ENCODE measurements at regions not wholly inside any gene's neighbourhood (a gene's known extent, or its start where the extent isn't known, plus 50 kb on each side); places are given as distances from the start of the nearest gene placed in this dataset.

DNA sequence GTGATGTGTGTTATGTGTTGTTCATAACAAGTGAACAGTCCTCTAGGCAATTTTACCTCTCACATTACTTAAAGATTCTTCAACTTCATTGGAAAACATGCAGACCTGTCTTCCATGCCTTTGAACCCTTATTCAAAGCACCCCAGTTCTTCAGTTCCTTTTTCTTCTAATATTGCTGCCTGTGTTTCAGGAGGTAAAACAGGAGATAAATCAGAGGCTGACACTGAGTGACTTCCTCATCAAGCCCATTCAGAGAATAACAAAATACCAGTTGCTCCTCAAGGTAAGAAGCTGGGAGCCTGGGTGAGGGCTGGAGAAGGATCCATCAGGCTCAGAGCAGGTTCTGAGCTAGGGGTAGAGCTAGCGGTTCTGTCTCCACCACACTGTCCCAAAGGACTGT, 71.1 kb upstream of the UMPS start:
- Histone ChIP-seq H3K36me3 (ENCODE audit: low read length) (no peaks in the 10 kb centered on the region), H3K79me2 (ENCODE audit: insufficient read depth, low read length) (no peaks in the 10 kb centered on the region), H3K4me3 (ENCODE audit: insufficient read depth, low read length, poor library complexity, severe bottlenecking) (no peak overlapping the region), H2AFZ (ENCODE audit: low read depth, low read length, severe bottlenecking) (no peak overlapping the region), H3K9me3 (ENCODE audit: insufficient read depth, low read length) (no peaks in the 10 kb centered on the region), H3K9ac (ENCODE audit: low read length) (no peak overlapping the region), H3K27ac (ENCODE audit: low read depth, low read length) (no peak overlapping the region), H3K9me2 (replicated peaks; ENCODE audit: insufficient read depth, low read length) (no peaks in the 10 kb centered on the region), H3K4me2 (ENCODE audit: low read depth, low read length, poor library complexity, severe bottlenecking) (no peak overlapping the region), H3F3A (ENCODE audit: insufficient read depth) (no peaks in the 10 kb centered on the region), H3K27me3 (ENCODE audit: low read length) (no peaks in the 10 kb centered on the region), H4K20me1 (ENCODE audit: low read depth, low read length) (no peaks in the 10 kb centered on the region)
- TF ChIP-seq EZH2phosphoT487 (conservative IDR thresholded peaks at IDR 0.05; ENCODE audit: low read length) (no peak), CTCF (IDR thresholded peaks at IDR 0.05; ENCODE audit: insufficient read depth, low read length, poor library complexity, severe bottlenecking) (no peak)

DNA sequence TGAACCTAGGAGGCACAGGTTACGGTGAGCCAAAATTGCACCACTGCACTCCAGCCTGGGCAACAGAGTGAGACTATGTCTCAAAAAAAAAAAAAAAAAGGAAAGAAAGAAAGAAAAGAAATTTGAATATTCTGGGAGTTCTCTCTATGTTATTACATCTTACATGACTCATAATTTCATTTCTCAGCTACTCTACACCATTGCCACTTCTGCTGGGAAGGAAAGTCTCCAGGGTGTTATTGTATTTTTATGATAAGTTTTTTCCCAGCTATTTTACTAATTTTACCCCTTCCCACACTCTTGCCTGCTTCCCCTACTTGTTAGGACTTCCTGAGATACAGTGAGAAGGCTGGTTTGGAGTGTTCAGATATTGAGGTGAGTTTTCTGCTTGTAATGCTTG, 69.7 kb upstream of the UMPS start:
- Histone ChIP-seq H3K27ac (ENCODE audit: low read depth, low read length) (no peak overlapping the region), H4K20me1 (ENCODE audit: low read depth, low read length) (no peaks in the 10 kb centered on the region), H3K4me2 (ENCODE audit: low read depth, low read length, poor library complexity, severe bottlenecking) (no peak overlapping the region), H3K27me3 (ENCODE audit: low read length) (no peaks in the 10 kb centered on the region), H3K9me3 (ENCODE audit: insufficient read depth, low read length) (no peaks in the 10 kb centered on the region), H3K4me3 (ENCODE audit: insufficient read depth, low read length, poor library complexity, severe bottlenecking) (no peak overlapping the region), H3K36me3 (ENCODE audit: low read length) (no peaks in the 10 kb centered on the region), H3K9ac (ENCODE audit: low read length) (no peak overlapping the region), H3K79me2 (ENCODE audit: insufficient read depth, low read length) (no peaks in the 10 kb centered on the region), H3K9me2 (replicated peaks; ENCODE audit: insufficient read depth, low read length) (no peaks in the 10 kb centered on the region), H3F3A (ENCODE audit: insufficient read depth) (no peaks in the 10 kb centered on the region), H2AFZ (ENCODE audit: low read depth, low read length, severe bottlenecking) (no peak overlapping the region)
- no peak for TF ChIP-seq EZH2phosphoT487 (conservative IDR thresholded peaks at IDR 0.05; ENCODE audit: low read length)
- TF ChIP-seq CTCF (IDR thresholded peaks at IDR 0.05; ENCODE audit: insufficient read depth, low read length, poor library complexity, severe bottlenecking), result no peak

GRCh38 chr3:124663690-124664089, 66.6 kb upstream of the UMPS start:
- Histone ChIP-seq H3K27me3 (ENCODE audit: low read length) (no peaks in the 10 kb centered on the region), H3K9me3 (ENCODE audit: insufficient read depth, low read length) (no peaks in the 10 kb centered on the region), H3F3A (ENCODE audit: insufficient read depth) (no peaks in the 10 kb centered on the region), H3K9ac (ENCODE audit: low read length) (no peak overlapping the region), H4K20me1 (ENCODE audit: low read depth, low read length) (no peaks in the 10 kb centered on the region), H3K79me2 (ENCODE audit: insufficient read depth, low read length) (no peaks in the 10 kb centered on the region), H3K4me2 (ENCODE audit: low read depth, low read length, poor library complexity, severe bottlenecking) (no peak overlapping the region), H3K36me3 (ENCODE audit: low read length) (no peaks in the 10 kb centered on the region), H3K9me2 (replicated peaks; ENCODE audit: insufficient read depth, low read length) (no peaks in the 10 kb centered on the region), H3K27ac (ENCODE audit: low read depth, low read length) (no peak overlapping the region), H2AFZ (ENCODE audit: low read depth, low read length, severe bottlenecking) (no peak overlapping the region), H3K4me3 (ENCODE audit: insufficient read depth, low read length, poor library complexity, severe bottlenecking) (no peak overlapping the region)
- TF ChIP-seq EZH2phosphoT487 (conservative IDR thresholded peaks at IDR 0.05; ENCODE audit: low read length) (no peak), CTCF (IDR thresholded peaks at IDR 0.05; ENCODE audit: insufficient read depth, low read length, poor library complexity, severe bottlenecking) (no peak)

GRCh38 chr3:124664804-124665203, 65.4 kb upstream of the UMPS start:
- Histone ChIP-seq H3K27me3 (ENCODE audit: low read length) (no peaks in the 10 kb centered on the region), H3K4me2 (ENCODE audit: low read depth, low read length, poor library complexity, severe bottlenecking) (no peak overlapping the region), H3K9ac (ENCODE audit: low read length) (no peak overlapping the region), H4K20me1 (ENCODE audit: low read depth, low read length) (no peaks in the 10 kb centered on the region), H3K9me2 (replicated peaks; ENCODE audit: insufficient read depth, low read length) (no peaks in the 10 kb centered on the region), H3K79me2 (ENCODE audit: insufficient read depth, low read length) (no peaks in the 10 kb centered on the region), H2AFZ (ENCODE audit: low read depth, low read length, severe bottlenecking) (no peak overlapping the region), H3K27ac (ENCODE audit: low read depth, low read length) (no peak overlapping the region), H3K9me3 (ENCODE audit: insufficient read depth, low read length) (no peaks in the 10 kb centered on the region), H3K4me3 (ENCODE audit: insufficient read depth, low read length, poor library complexity, severe bottlenecking) (no peak overlapping the region), H3F3A (ENCODE audit: insufficient read depth) (no peaks in the 10 kb centered on the region), H3K36me3 (ENCODE audit: low read length) (no peaks in the 10 kb centered on the region)
- TF ChIP-seq CTCF (IDR thresholded peaks at IDR 0.05; ENCODE audit: insufficient read depth, low read length, poor library complexity, severe bottlenecking) (no peak), EZH2phosphoT487 (conservative IDR thresholded peaks at IDR 0.05; ENCODE audit: low read length) (no peak)

All from SU-DHL-6 (cell line).